Hepatocyte (in vitro differentiated cells): ENCODE measurements at regions not wholly inside any gene's neighbourhood (a gene's known extent, or its start where the extent isn't known, plus 50 kb on each side); places are given as distances from the start of the nearest gene placed in this dataset.

Experiments used
- DNase-seq: peaks from one replicate; pipeline ENCODE4 v3.0.0-alpha.2; 2016; ENCODE audit warnings: low spot score
- H2AFZ ChIP-seq: fragments of 200-600 bp; sonication (generic); 2 replicates; pipeline ENCODE4 v1.6.0; 2016; ENCODE audit warnings: antibody characterized with exemption, mild to moderate bottlenecking
- H3K27ac ChIP-seq: fragments of 200-600 bp; sonication (generic); 2 replicates; pipeline ENCODE4 v1.5.1; 2016; ENCODE audit warnings: mild to moderate bottlenecking
- H3K27me3 ChIP-seq: fragments of 200-600 bp; sonication (generic); 2 replicates; pipeline ENCODE4 v1.6.1; 2016
- H3K36me3 ChIP-seq: fragments of 200-600 bp; sonication (generic); replicated peaks from 2 replicates; pipeline ENCODE4 v1.5.1; 2016; ENCODE audit warnings: low read depth; ENCODE audit not compliant: insufficient read depth
- H3K4me1 ChIP-seq: fragments of 200-600 bp; sonication (generic); 2 replicates; pipeline ENCODE4 v1.5.1; 2016; ENCODE audit warnings: mild to moderate bottlenecking, moderate library complexity; ENCODE audit not compliant: insufficient read depth
- H3K4me2 ChIP-seq: fragments of 200-600 bp; sonication (generic); 2 replicates; pipeline ENCODE4 v1.6.0; 2016
- H3K4me3 ChIP-seq: fragments of 200-600 bp; sonication (generic); 2 replicates; pipeline ENCODE4 v1.5.1; 2016; ENCODE audit warnings: mild to moderate bottlenecking
- H3K79me2 ChIP-seq: fragments of 200-600 bp; sonication (generic); 2 replicates; pipeline ENCODE4 v1.6.0; 2017; ENCODE audit warnings: mild to moderate bottlenecking
- H3K9me2 ChIP-seq: fragments of 200-600 bp; sonication (generic); replicated peaks from 2 replicates; pipeline ENCODE4 v1.6.0; 2017; ENCODE audit warnings: mild to moderate bottlenecking; ENCODE audit not compliant: insufficient read depth
- H3K9me3 ChIP-seq: fragments of 200-600 bp; sonication (generic); 2 replicates; pipeline ENCODE4 v1.5.1; 2016; ENCODE audit warnings: low read depth, mild to moderate bottlenecking
- H4K20me1 ChIP-seq: fragments of 200-600 bp; sonication (generic); 2 replicates; pipeline ENCODE4 v1.6.0; 2016; ENCODE audit warnings: mild to moderate bottlenecking; ENCODE audit not compliant: insufficient read depth, poor library complexity, severe bottlenecking
- EZH2 ChIP-seq: fragments of 200-600 bp; sonication (generic); IDR thresholded peaks from 2 replicates; pipeline ENCODE4 v1.6.1; 2016; ENCODE audit warnings: antibody characterized with exemption, mild to moderate bottlenecking, borderline replicate concordance
- EZH2phosphoT487 ChIP-seq: fragments of 200-600 bp; sonication (generic); IDR thresholded peaks from one replicate; pipeline ENCODE4 v1.6.1; 2018; ENCODE audit warnings: antibody characterized with exemption, mild to moderate bottlenecking, low read depth, moderate library complexity; ENCODE audit not compliant: unreplicated experiment, severe bottlenecking
- WGBS: methylation state at CpG from one replicate; pipeline ENCODE4 v1.1.6; 2016; ENCODE audit warnings: low lambda C conversion rate; ENCODE audit errors: missing lambda C conversion rate; 5-methylcytosine and 5-hydroxymethylcytosine counted together
- TF ChIP-seq, protein P1 (sequence below): fragments of 200-600 bp; sonication (generic); IDR thresholded peaks from 2 replicates; pipeline ENCODE4 v1.5.1; 2016; ENCODE audit warnings: antibody characterized with exemption, mild to moderate bottlenecking; ENCODE audit not compliant: poor library complexity

DNA sequence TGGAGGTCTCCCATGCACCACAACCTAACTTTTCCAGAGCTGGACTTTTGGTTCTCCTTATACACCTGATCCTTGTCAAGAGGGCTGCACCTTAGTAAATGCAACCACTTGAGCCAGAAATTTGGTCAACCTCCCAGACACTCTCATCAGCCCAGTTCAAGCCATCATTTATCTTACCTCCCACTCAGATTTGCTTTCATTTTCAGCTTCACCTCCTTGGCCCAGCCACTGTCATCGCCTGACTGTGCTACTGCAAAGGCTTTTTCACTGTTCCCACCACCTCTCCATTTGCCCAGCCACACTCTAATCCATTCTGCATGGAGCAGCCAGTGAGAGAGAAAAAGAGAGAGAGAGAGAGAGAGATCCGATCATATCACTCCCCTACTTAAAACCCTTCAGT, 112.4 kb upstream of the DDX18 start:
- H3K4me1 ChIP-seq, result no peaks in the 10 kb centered on the region
- H3K4me3 ChIP-seq, result no peak overlapping the region
- no peaks in the 10 kb centered on the region for H3K9me3 ChIP-seq
- no peak overlapping the region for H3K4me2 ChIP-seq
- WGBS, result 94% methylated on average over 2 of the region's 2 CpGs
- H3K27me3 ChIP-seq, result no peaks in the 10 kb centered on the region
- no peaks in the 10 kb centered on the region for H3K9me2 ChIP-seq
- H3K36me3 ChIP-seq, result no peaks in the 10 kb centered on the region
- H3K79me2 ChIP-seq, result no peaks in the 10 kb centered on the region
- no peaks in the 10 kb centered on the region for H4K20me1 ChIP-seq
- no peak overlapping the region for H2AFZ ChIP-seq
- DNase-seq, result no peak
- TF ChIP-seq EZH2phosphoT487 (no peak), EZH2 (no peak)
- TF ChIP-seq, protein P1, sequence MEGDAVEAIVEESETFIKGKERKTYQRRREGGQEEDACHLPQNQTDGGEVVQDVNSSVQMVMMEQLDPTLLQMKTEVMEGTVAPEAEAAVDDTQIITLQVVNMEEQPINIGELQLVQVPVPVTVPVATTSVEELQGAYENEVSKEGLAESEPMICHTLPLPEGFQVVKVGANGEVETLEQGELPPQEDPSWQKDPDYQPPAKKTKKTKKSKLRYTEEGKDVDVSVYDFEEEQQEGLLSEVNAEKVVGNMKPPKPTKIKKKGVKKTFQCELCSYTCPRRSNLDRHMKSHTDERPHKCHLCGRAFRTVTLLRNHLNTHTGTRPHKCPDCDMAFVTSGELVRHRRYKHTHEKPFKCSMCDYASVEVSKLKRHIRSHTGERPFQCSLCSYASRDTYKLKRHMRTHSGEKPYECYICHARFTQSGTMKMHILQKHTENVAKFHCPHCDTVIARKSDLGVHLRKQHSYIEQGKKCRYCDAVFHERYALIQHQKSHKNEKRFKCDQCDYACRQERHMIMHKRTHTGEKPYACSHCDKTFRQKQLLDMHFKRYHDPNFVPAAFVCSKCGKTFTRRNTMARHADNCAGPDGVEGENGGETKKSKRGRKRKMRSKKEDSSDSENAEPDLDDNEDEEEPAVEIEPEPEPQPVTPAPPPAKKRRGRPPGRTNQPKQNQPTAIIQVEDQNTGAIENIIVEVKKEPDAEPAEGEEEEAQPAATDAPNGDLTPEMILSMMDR, result no peak
- no peak overlapping the region for H3K27ac ChIP-seq

DNA sequence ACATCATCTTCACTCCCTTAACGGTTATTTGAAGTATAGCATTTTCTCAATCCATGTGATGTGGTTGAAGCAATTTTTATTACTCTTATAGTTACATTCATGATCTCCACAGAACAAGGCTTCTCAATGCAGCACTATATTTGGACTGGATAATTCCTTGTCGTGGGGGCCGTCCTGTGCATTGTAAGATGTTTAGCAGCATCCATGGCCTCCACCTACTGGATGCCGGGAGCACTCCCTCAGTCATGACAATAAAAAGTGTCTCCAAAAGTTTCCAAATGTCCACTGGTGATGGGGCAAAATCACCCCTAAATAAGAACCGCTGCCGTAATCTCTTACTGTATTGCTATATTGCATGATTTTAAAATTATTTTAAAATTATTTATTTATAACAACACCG, 110.6 kb upstream of the DDX18 start:
- TF ChIP-seq, protein P1, result no peak
- 82% methylated on average over 7 of the region's 7 CpGs for WGBS
- DNase-seq, result no peak
- H3K9me3 ChIP-seq, result no peaks in the 10 kb centered on the region
- no peaks in the 10 kb centered on the region for H3K36me3 ChIP-seq
- H4K20me1 ChIP-seq, result no peaks in the 10 kb centered on the region
- no peak overlapping the region for H3K4me2 ChIP-seq
- no peaks in the 10 kb centered on the region for H3K4me1 ChIP-seq
- H3K9me2 ChIP-seq, result no peaks in the 10 kb centered on the region
- H3K27me3 ChIP-seq, result no peaks in the 10 kb centered on the region
- H3K4me3 ChIP-seq, result no peak overlapping the region
- no peak overlapping the region for H2AFZ ChIP-seq
- no peak overlapping the region for H3K27ac ChIP-seq
- no peaks in the 10 kb centered on the region for H3K79me2 ChIP-seq

DNA sequence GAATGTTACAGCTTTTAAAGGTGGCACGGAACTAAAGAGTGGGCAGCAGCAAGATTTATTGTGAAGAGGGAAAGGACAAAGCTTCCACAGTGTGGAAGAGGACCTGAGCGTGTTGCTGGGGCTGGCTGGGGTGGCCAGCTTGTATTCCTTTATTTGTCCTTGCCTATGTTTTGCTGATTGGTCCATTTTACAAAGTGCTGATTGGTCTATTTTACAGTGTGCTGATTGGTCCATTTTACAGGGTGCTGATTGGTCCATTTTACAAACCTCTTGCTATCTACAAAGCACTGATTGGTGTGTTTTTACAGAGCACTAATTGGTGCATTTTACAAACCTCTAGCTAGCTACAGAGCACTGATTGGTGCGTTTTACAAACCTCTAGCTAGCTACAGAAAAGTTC, 109.7 kb upstream of the DDX18 start:
- Histone ChIP-seq H4K20me1 (no peaks in the 10 kb centered on the region), H3K9me3 (no peaks in the 10 kb centered on the region), H3K4me2 (no peak overlapping the region), H3K4me1 (no peaks in the 10 kb centered on the region), H3K4me3 (no peak overlapping the region), H3K27ac (no peak overlapping the region), H3K27me3 (no peaks in the 10 kb centered on the region), H3K36me3 (no peaks in the 10 kb centered on the region), H2AFZ (no peak overlapping the region), H3K79me2 (no peaks in the 10 kb centered on the region), H3K9me2 (no peaks in the 10 kb centered on the region)
- DNase-seq, result no peak
- no peak for TF ChIP-seq EZH2phosphoT487
- TF ChIP-seq, protein P1, result no peak
- WGBS, result 91% methylated on average over 3 of the region's 3 CpGs

DNA sequence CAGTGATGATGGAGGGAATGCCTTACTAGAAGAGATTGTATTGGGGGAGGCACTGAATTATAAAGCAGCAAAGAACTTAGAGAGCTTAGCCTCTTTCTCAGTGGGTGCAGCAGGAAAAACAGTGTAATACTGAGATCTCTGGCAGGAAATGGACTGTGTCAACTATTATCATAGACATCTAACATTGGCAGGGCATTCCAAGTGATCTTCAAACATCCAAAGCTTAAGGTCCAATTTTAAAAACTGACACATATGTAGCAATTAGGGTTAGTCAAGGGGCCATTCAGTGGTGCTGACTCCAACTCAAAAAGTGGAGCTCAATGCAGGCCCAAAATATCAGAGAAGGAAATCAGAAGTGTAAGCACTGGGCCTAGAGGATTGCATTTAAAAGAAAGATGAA, 106.6 kb upstream of the DDX18 start:
- Histone ChIP-seq H3K4me1 (no peaks in the 10 kb centered on the region), H3K4me3 (no peak overlapping the region), H4K20me1 (no peaks in the 10 kb centered on the region), H3K9me3 (no peaks in the 10 kb centered on the region), H3K9me2 (no peaks in the 10 kb centered on the region), H3K27me3 (no peaks in the 10 kb centered on the region), H3K36me3 (no peaks in the 10 kb centered on the region), H3K4me2 (no peak overlapping the region), H2AFZ (no peak overlapping the region), H3K27ac (no peak overlapping the region), H3K79me2 (no peaks in the 10 kb centered on the region)
- no peak for DNase-seq
- TF ChIP-seq EZH2phosphoT487 (no peak), EZH2 (no peak)
- TF ChIP-seq, protein P1, result no peak
